NCI-H1694 treated with DMSO at 0.1 percent for 48 hours (cell line): ENCODE measurements at regions not wholly inside any gene's neighbourhood (a gene's known extent, or its start where the extent isn't known, plus 50 kb on each side); places are given as distances from the start of the nearest gene placed in this dataset.
"Not testable (repeated sequence)": the region's sequence is repeated elsewhere in the genome, so short reads cannot be mapped to it uniquely, and the experiment has no call there.

Experiments
- DNase-seq: peaks from one replicate; lab custom pipeline; 2025; lab: John Stamatoyannopoulos, UW

DNA sequence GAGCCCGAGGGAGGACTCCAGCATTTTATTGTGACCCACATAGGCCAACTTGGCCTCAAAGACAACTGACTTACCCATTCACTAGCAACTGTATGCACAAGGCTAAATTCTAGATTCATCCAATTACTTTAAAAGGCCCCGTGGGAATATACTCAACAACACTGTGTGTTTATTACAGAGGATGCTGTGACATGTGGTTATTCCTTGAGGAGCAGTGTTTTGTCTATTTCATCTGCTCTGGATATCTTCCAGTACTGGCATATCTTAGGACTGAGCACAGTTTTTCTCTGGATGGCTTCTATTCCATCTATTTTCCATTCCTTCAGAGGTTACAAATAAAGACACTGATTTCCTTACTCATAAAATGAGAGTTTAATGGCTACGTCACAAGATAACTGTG, 87.2 kb upstream of the KRAS start:
- DNase-seq = no peak

DNA sequence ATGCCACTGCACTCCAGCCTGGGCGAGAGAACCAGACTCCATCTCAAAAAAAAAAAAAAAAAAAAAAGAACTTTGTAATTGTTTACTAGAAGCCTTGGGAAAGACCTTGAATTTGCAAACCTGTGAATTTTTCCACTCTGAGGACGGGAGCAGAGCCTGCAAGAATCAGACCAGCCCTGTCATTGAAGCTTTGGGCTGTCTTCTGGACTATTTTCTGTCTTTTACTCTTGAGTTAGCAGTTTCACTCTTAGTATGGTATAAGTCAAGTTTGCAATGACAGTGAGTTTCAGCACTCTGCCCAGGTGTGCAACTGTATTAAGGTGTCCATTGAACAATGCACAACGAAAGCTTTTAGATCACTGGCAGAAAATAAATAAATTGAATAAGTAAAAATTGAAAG, 81.4 kb upstream of the KRAS start:
- DNase-seq = no peak

DNA sequence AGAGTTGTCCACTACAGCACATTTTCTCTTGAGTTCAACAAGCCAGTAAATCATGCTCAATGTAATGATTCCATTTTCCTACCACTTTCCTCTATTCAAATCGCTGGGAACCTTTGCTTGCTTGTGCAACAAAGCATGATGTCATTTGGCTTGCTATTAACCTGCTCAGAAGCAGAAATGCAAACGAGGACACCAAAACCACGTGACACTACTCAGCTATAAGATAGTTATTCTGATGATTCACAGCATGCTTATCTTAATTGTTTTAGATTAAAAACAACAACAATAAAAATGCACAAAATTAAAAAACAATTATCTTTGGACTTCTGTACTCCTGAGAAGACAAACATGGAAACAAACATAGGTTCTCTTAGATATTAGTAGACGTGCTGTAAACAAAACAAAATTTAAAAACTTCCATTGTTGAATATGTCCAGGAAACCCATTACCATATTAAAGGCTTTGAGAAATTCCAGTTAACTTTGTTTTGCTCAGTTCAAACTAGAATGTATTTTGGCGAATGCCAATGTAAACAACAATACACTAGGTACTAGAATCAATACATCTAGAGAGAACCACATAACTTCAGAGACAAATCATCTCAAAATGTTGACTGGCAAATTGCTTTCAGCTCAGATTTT, 77.5 kb upstream of the KRAS start:
- no peak for DNase-seq

DNA sequence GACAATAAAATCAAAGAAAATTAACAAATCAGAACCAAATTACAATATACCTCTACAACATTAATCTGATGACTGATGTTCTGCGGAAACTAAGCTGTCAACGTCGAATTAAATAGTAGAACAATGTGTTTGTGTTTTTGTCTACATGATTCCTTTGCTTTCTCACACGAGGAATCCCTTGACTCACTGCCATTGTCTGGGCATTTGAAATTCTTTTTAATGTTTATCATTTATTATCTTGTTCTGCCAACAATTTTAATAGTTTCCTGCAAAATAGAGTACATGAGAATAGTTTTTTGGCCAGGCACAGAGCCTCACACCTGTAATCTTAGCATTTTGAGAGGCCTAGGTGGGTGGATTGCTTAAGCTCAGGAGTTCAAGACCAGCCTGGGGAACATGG, 76.6 kb upstream of the KRAS start:
- DNase-seq = no peak

DNA sequence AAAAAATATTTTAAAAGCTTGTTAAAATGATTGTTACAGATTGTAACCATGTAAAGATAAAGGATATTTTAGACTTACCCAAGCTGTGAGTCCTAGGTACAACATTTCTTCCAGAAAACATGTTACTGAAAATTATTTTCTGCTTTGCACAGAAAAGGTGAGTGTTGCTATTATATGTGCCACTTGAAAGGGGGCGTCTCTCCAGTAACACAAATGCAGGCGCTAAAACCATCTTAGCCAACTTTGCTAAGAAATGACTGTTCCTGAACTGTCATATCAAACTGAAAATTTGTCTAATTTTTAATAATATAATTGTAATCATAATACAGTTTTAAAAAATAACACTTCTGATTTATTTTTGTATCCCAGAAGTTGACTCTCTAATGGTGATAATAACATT, 75.6 kb upstream of the KRAS start:
- DNase-seq = no peak

DNA sequence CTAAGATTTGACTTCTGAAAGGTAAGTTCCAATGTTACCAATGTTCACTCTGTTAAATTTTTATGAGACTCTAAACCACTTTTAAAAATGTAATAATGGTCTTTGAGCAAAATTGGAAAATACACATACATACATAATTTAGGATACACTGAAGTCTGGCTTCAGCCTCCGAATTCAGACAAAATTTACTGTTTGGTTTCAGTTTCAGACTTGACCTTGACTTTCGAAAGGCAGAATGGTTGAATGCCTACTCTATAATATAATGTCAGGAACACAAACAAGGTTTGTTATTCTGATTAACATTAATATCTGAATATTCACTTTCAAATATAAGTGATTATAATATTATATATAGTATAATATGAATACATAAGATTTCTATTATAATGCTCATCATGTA, 74.1 kb upstream of the KRAS start:
- DNase-seq = no peak

DNA sequence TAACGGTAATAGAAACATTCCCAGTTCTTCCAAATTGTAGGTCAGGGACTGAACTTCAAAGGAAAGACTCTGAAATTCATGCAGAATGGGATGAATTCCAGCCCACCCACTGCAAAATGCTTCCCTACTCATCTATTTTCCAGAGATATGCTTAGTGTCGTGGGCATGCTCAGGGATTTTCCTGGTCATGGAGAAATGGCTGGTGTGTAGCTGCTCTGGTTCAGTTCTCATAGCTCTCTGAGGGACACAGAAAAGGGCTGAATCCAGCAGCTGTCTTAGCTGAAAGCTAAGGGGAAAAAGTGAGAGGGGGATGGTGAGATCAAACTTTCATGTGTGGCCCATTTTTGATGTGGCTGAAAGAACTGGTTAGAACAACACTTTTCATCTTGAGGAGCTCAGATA, 72.9 kb upstream of the KRAS start:
- DNase-seq = no peak

DNA sequence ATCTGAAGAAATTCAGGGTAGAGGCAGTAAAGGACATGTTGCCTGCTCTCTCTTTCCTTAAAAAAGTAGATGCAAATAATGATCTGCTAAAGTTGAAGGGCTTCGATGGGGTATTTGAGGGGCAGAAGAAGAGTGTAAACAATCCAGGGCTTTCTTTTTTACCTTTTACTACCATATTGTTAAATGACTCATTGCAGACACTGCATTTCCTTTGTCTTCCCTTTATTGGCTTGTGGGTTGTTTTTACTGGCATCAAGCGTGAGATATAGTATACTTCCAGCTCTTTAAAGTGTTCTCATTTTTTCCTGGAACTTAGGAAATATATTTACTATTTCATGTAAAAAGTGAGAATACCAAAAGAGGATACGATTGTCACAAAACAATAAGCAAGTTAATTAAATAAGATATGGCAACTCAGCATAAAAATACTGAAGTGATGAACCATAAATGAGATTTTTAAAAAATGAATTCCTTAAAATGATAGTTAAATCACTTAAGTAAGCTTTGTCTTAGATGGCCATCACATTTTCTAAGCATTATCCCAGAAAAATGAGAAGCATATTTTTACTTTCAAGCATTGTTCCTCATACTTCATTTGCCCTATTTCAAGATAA, 72.3 kb upstream of the KRAS start:
- DNase-seq = no peak

DNA sequence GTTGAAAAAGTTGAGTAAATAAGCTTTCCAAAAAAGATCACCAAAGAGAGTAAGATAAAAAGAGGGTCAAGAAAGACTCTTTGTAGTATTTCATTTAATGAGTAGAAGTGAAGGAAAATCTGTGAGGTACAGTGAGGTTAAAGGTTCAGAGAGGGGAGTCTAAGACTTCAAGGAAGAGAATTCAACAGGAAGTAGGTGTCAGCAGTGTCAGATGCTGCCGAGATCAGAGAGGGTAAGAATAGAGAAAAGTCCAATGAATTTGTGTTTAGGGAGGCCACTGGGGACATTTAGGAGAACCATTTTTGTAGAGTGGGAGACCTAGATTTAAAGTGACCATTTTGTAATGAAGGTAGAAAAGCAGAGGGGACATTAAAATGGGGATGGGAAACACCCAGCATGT, 71.6 kb upstream of the KRAS start:
- no peak for DNase-seq

DNA sequence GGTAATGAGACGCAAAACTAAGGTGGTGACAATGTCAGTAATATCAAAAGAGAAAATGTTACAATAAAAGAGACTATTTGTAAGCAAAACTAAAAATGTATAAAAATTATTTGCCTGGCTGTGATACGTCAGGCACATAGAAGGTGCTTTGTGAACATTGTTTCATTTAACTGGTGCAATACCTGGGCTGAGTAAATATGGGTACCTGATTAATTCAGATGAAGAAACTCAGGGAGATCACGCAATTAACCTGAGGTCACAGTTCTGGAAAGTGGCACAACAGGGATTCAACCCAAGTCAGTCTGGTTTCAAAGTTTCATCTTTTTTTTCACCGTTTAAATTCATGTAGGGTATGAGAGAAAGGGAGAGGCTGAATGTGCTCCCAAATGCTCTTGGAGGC, 71.0 kb upstream of the KRAS start:
- DNase-seq = no peak

DNA sequence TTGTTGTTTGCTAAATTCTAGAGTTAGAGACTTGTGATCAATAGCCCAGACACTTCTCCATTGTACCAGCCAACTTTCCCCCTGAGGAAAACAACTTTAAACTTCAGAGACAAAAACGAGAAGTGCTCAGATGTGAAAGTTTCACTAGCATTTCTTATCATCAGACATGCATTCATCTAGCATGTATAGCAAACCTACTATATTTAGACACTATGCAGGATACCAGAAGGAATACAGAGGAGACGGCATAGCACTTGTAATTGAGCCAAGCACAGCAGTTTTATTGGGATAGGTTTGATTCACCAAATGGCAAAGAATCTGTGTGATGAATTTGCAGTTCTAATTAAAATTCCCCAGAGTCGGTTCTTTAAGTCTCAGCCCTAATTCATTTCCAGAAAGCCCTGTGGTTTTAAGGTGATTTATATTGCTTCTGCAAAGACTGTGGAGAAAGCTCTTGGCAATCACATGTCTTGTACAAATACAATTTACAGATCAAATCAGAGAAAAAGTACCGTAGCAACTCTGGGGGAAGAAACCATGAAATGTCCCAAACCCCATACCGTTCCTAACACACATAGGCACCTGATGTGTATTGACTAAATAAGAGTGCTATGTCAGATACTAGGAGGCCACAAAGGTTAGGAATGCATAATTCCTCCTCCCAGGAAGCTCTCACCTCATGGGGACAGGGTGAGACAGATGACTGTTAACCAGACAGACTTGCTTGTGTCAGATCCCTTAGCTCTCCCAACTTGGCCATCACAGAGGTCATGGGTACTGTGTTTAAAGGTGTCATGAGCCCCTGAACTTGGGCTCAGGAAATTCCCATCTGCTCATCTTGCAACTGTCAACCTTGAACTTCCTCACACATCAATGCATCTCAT, 69.6 kb upstream of the KRAS start:
- no peak for DNase-seq

DNA sequence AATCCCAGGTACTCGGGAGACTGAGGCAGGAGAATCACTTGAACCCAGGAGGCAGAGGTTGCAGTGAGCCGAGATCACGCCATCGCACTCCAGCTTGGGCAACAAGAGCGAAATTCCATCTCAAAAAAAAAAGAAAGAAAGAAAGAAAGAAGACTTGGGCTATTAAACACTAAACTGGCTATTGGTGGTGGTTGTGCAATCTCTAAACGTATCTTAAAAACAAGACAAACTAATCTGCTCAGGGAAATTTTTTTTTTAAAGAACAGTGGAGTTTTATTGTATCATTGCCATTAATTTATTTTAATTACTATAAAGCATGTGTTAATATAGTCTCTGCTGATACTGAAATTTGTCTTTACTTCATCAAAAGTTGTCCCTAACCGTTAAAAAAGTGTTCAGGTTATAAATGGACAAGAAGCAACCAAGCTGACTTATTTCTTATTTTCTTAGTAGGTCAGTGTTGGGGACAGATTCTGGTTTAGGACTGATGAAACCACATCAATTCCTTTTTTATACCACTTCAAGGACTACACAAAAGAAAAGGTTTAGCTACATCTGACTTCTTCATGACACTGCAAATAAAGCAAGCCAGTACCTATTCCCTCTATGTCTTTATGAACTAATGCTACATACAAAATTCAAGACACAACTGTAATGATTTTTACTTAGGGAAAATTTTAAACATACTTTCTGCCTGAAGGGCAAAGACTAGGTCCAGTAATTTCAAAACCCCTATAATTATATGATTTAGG, 68.7 kb upstream of the KRAS start:
- DNase-seq = no peak

DNA sequence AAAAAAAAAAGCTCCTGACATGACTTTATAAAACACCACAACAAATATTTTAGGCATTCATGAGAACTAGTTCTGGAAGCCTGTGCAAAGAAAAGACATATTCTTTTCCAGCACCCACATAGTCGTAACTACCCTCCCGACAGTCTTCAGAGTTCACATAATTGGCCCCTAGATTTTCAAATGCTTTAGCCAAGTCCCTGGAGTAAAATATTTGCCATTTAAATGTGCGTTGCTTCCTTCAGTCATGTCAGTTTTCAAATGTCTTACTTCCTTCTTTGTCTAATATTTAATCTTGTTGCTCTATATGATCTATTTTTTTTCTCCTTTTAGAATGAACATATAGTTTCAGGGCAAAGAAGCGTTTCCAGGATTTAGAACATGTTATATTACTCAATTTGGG, 66.8 kb upstream of the KRAS start:
- no peak for DNase-seq

DNA sequence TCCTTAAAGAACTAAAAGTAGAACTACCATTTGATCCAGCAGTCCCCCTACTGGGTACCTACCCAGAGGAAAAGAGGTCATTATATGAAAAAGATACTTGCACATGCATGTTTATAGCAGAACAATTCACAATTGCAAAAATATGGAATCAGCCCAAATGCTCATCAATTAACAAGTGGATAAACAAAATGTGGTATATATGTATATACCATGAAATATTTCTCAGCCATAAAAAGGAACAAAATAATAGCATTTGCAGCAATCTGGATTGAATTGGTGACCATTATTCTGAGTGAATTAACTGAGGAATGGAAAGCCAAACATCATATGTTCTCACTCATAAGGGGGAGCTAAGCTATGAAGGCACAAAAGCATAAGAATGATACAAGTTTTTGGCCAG, 64.7 kb upstream of the KRAS start:
- no peak for DNase-seq

DNA sequence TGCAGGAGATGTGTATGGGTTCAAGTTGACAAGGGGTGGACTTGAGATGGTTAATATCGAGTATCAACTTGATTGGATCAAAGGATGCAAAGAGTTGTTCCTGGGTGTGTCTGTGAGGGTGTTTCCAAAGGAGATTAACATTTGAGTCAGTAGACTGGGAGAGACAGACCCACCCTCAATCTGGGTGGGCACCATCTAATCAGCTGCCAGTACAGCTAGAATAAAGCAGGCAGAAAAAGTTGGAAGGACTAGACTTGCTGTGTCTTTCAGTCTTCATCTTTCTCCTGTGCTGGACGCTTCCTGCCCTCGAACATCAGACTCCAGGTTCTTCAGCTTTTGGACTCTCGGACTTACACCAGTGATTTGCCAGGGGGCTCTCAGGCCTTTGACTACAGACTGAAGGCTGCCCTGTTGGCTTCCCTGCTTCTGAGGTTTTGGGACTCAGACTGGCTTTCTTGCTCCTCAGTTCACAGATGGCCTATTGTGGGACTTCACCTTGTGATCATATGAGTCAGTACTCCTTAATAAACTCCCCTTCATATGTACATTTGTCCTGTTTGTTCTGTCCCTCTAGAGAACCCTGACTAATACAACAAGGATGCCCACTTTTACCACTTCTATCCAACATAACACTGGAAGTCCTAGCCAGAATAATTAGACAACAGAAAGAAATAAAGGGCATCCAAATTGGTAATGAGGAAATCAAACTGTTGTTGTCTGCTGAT, 62.7 kb upstream of the KRAS start:
- DNase-seq = not testable (repeated sequence)

DNA sequence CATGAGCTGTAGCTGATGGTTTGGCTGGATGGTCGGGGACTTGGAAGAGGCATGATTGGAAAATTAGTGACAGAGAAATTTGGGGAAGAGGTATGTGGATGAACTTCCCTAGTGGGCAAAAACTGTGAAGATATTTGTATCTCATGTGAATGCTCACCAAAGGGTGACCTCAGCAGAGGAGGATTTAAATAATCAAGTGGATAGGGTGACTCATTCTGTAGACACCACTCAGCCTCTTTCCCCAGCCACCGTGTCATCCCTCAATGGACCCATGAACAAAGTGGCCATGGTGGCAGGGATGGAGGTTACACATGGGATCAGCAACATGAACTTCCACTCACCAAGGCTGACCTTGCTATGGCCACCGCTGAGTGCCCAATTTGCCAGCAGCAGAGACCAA, 60.8 kb upstream of the KRAS start:
- no peak for DNase-seq

DNA sequence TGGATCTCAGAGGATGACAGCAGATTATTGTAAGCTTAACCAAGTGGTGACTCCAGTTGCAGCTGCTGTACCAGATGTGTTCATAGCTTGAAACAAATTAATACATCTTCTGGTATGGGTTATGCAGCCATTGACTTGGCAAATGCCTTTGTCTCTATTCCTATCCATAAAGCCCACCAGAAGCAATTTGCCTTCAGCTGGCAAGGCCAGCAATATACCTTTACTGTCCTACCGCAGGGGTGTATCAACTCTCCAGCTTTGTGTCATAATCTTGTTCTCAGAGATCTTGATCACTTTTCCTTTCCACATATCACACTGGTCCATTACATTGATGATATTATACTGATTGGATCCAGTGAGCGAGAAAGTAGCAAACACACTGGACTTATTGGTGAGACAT, 59.3 kb upstream of the KRAS start:
- DNase-seq = not testable (repeated sequence)

DNA sequence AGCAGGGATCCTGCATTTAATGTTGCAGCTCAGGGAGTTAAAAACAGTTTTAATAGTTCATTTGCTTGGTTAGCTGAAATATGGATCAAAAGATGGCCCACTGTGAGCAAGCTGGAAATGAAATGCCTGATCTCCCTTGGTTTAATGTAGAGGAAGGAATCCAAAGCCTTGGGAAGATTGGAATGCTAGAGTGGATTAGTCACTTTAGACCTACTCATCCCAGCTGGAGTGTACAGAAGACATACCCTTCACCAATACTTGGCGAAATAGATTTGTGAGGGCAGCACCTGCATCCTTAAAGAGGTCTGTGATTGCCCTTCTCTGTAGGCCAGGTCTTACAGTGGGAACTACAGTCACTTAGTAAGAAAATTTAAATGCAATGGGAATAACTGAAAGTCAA, 58.0 kb upstream of the KRAS start:
- no peak for DNase-seq

DNA sequence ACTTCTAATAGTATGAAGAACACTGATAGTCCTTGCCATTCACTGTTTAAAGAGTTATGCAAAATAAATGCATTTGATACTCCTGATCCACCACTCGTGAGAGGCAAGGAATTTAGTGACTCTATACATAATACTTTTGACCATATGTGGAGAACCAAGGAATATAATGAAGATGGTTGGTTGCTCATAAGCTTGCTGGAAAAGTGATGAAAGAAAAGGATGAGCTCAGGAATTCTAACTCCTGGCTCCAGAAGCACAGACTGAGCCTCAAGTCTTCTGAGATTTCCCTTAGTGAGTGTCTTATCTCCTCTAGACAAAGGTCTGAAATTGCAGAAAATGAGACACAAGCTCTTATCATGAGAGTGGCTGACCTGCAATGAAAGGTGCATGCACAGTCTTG, 57.1 kb upstream of the KRAS start:
- DNase-seq = no peak

DNA sequence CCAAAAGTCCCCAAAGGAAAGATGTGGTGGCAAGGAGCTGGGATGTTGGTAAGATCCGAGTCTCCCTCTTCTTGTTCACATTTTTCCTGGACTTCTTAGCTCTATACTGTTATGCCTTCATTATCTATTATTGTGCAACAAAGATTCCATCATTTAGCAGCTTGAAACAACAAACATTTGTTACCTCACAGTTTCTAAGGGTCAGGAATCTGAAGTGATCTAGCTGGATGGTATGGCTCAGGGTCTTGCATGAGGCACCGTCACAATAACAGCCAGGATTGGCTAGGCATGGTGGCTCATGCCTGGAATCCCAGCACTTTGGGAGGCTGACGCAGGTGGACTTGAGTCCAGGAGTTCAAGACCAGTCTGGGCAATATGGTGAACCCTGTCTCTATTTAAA, 51.1 kb upstream of the KRAS start:
- DNase-seq = no peak
